Progenitor cell of endocrine pancreas (in vitro differentiated cells): ENCODE measurements at regions not wholly inside any gene's neighbourhood (a gene's known extent, or its start where the extent isn't known, plus 50 kb on each side); places are given as distances from the start of the nearest gene placed in this dataset.

Source experiments
- DNase-seq: peaks from one replicate; pipeline ENCODE4 v3.0.0; 2021; ENCODE audit warnings: low spot score; ENCODE audit not compliant: unreplicated experiment
- H3K27ac Mint-ChIP-seq: 2 replicates; pipeline ENCODE4 v1.8.0; 2021; ENCODE audit warnings: mild to moderate bottlenecking, moderate library complexity, mixed read lengths
- H3K27me3 Mint-ChIP-seq: 2 replicates; pipeline ENCODE4 v1.8.0; 2021; ENCODE audit warnings: mixed read lengths
- H3K36me3 Mint-ChIP-seq: 2 replicates; pipeline ENCODE4 v1.8.0; 2022; ENCODE audit warnings: mixed read lengths; ENCODE audit not compliant: insufficient read depth
- H3K4me1 Mint-ChIP-seq: 2 replicates; pipeline ENCODE4 v1.8.0; 2021; ENCODE audit warnings: low read depth, mixed read lengths
- H3K4me3 Mint-ChIP-seq: 2 replicates; pipeline ENCODE4 v1.8.0; 2021; ENCODE audit warnings: low read depth, mild to moderate bottlenecking, moderate library complexity, mixed read lengths
- H3K9me3 Mint-ChIP-seq: 2 replicates; pipeline ENCODE4 v1.8.0; 2021; ENCODE audit warnings: low read depth, mixed read lengths
- TF ChIP-seq, protein P1 (sequence below): fragments of 200-600 bp; sonication (generic); IDR thresholded peaks from one replicate; pipeline ENCODE4 v1.5.0; 2021; ENCODE audit warnings: antibody characterized with exemption, mild to moderate bottlenecking; ENCODE audit not compliant: unreplicated experiment

DNA sequence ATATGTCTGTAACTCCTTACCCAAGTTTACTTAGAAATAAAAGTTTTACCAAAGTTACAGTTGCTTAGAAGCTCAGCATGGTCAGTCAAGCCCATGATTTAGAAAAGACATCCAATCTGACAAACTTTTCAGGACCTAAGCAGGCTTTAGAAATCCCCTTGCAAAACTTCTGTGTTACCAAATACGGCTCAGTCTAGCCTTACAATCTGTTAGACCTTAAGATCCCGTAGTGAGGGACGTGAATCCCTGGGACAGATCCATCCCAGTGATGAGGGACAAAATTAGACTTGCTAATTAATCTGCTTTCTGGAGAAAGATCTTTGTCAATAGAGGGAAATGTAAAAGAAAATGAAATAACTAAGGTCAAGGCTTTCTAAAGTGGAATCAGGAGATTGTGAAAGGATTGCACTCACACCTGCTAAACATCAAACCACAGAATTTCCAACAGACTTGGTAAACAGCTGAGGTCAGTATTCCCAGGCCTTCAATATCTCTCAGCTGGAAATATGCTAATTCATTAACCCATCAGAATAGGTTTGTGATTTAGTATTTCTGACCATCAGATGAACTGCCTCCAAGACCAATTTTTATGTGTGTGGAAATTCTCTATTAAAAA, 375.3 kb downstream of the DUSP10 start:
- Mint-ChIP-seq H3K27ac (no peak overlapping the region), H3K36me3 (no peaks in the 10 kb centered on the region), H3K9me3 (no peaks in the 10 kb centered on the region), H3K4me3 (no peak overlapping the region), H3K4me1 (peaks cover 18% of the 10 kb centered on the region), H3K27me3 (no peaks in the 10 kb centered on the region)
- TF ChIP-seq, protein P1, sequence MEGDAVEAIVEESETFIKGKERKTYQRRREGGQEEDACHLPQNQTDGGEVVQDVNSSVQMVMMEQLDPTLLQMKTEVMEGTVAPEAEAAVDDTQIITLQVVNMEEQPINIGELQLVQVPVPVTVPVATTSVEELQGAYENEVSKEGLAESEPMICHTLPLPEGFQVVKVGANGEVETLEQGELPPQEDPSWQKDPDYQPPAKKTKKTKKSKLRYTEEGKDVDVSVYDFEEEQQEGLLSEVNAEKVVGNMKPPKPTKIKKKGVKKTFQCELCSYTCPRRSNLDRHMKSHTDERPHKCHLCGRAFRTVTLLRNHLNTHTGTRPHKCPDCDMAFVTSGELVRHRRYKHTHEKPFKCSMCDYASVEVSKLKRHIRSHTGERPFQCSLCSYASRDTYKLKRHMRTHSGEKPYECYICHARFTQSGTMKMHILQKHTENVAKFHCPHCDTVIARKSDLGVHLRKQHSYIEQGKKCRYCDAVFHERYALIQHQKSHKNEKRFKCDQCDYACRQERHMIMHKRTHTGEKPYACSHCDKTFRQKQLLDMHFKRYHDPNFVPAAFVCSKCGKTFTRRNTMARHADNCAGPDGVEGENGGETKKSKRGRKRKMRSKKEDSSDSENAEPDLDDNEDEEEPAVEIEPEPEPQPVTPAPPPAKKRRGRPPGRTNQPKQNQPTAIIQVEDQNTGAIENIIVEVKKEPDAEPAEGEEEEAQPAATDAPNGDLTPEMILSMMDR, result no peak
- no peak for DNase-seq

GRCh38 chr1:221371705-221372104, 370.2 kb downstream of the DUSP10 start:
- TF ChIP-seq, protein P1, result no peak
- H3K36me3 Mint-ChIP-seq, result no peaks in the 10 kb centered on the region
- H3K9me3 Mint-ChIP-seq, result no peaks in the 10 kb centered on the region
- H3K4me1 Mint-ChIP-seq, result no peaks in the 10 kb centered on the region
- H3K27me3 Mint-ChIP-seq, result no peaks in the 10 kb centered on the region
- no peak overlapping the region for H3K4me3 Mint-ChIP-seq
- DNase-seq, result no peak
- no peak overlapping the region for H3K27ac Mint-ChIP-seq

GRCh38 chr1:221373795-221374194, 368.1 kb downstream of the DUSP10 start:
- no peak for DNase-seq
- TF ChIP-seq, protein P1, result no peak
- Mint-ChIP-seq H3K4me1 (no peaks in the 10 kb centered on the region), H3K9me3 (no peaks in the 10 kb centered on the region), H3K4me3 (no peak overlapping the region), H3K36me3 (no peaks in the 10 kb centered on the region), H3K27me3 (peaks cover 3% of the 10 kb centered on the region), H3K27ac (no peak overlapping the region)

GRCh38 chr1:221376286-221376685, 365.6 kb downstream of the DUSP10 start:
- TF ChIP-seq, protein P1, result no peak
- Mint-ChIP-seq H3K9me3 (no peaks in the 10 kb centered on the region), H3K27ac (no peak overlapping the region), H3K4me3 (no peak overlapping the region), H3K4me1 (no peaks in the 10 kb centered on the region), H3K27me3 (peaks cover 3% of the 10 kb centered on the region), H3K36me3 (no peaks in the 10 kb centered on the region)
- no peak for DNase-seq

DNA sequence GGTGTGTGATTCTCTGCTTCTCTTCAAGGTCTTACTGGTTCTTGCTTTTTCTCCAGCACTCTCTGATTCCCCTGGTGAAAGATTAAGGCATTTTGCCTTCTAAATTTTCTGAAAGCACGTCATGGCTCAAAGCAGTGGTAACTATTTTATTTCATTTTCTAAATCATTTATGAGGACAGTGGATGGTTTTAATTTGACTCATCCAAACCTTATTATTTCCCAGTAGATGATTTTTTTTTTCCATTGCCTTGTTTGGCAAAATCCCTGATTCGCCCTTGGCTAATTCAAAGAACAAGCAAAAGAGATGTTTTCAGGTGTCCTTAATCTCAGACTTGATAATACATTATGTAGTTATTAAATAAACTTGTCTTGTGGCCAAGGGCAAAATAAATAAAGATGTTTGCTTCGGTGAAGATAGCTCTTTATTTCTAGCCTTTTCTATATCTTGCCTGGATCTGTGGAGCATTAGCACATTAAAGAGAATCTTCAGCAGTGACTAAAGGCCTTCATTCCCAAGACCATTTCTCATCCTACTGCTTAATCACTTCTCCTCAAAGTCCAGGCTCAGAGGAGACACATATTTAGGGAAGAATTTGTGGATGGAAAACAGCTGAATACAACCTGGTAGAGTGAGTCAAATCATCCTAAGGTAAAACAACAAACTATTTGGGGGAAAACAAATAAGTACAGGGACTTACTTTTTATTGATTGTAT, 359.8 kb downstream of the DUSP10 start:
- H3K36me3 Mint-ChIP-seq, result no peaks in the 10 kb centered on the region
- peaks cover 2% of the 10 kb centered on the region for H3K9me3 Mint-ChIP-seq
- no peak overlapping the region for H3K27ac Mint-ChIP-seq
- H3K27me3 Mint-ChIP-seq, result peaks cover 3% of the 10 kb centered on the region
- no peaks in the 10 kb centered on the region for H3K4me1 Mint-ChIP-seq
- TF ChIP-seq, protein P1, result no peak
- no peak for DNase-seq
- H3K4me3 Mint-ChIP-seq, result no peak overlapping the region
